ENCODE measurements at regions not wholly inside any gene's neighbourhood (a gene's known extent, or its start where the extent isn't known, plus 50 kb on each side); places are given as distances from the start of the nearest gene placed in this dataset.

DNA sequence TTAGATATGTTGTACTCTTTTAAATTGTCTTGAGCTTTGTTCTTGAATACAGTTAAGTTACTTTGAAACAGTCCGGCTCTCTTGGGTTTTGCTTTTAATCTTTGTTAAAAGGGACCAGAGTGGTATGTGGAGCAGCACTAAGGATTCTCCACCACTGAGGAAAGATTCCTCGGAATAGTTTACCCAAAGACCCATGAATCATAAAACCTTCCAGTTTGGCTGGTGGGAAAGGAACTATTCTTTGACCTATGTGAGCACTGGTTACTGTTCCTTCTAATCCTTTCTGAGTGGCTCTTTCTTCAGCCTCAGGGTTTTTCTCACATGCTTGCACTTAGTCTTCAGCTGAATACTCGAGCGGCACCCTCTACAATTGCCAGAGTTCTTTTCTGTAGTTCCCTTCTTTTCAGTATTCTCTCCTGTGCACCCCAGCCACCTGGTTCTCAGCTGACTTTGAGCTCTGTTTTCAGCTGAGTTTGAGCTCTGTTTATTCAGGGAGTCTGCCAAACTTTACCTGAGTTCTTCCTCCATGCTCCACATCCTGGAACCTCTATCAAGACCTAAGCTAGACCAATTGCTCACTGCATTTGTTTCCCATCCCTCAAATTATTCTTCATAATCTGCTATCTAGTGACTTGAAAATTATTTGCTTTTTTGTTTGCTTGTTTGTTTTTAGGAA lies 253.8 kb upstream of the PLXNA2 start:
- TF ChIP-seq CTCF (IDR thresholded peaks at IDR 0.05) (no peak), POLR2AphosphoS5 (IDR thresholded peaks at IDR 0.05) (no peak)
